B cell (primary cell): ENCODE measurements at regions not wholly inside any gene's neighbourhood (a gene's known extent, or its start where the extent isn't known, plus 50 kb on each side); places are given as distances from the start of the nearest gene placed in this dataset.

Experiments used
- ATAC-seq: fragments of 200-7000 bp; cut with Tn5 transposase; one replicate; pipeline ENCODE4 v1.10.0; 2021; ENCODE audit warnings: low read depth, mild to moderate bottlenecking, moderate number of reproducible peaks, moderate library complexity
- CTCF ChIA-PET: fragments of 350-600 bp; sonication (Branson Sonifier 250); formaldehyde crosslinking; loops from one replicate; lab custom pipeline; 2021; ENCODE audit warnings: antibody characterized with exemption, inconsistent platforms; lab: Charles Lee
- POLR2A ChIA-PET: fragments of 350-600 bp; sonication (Branson Sonifier 250); formaldehyde crosslinking; loops from one replicate; lab custom pipeline; 2021; ENCODE audit warnings: antibody characterized with exemption; lab: Charles Lee
- DNase-seq: peaks from one replicate; pipeline ENCODE4 v3.0.0; 2013
- H2AFZ ChIP-seq: 2 replicates; pipeline ENCODE4 v1.6.1; 2012; ENCODE audit warnings: mild to moderate bottlenecking, low read depth, low read length; ENCODE audit not compliant: insufficient read depth, poor library complexity, severe bottlenecking
- H3K27ac ChIP-seq, 2 donors: 1 replicate in 1 of 2; 2 replicates in 1 of 2; pipeline ENCODE4 v1.5.1; 2012 to 2013; ENCODE audit warnings: low read length in 2 of 2, mild to moderate bottlenecking in 2 of 2, moderate library complexity in 1 of 2
- H3K27me3 ChIP-seq, 4 experiments: fragments of 200-600 bp in 1 of 4; sonication (generic) in 1 of 4; replicated peaks in 1 of 4; 1 replicate in 2 of 4; 2 replicates in 2 of 4; pipeline versions ENCODE4 v1.6.1 to v1.7.0; 2013 to 2016; ENCODE audit warnings: low read length in 3 of 4, mild to moderate bottlenecking in 2 of 4, mixed read lengths in 1 of 4, moderate library complexity in 1 of 4; ENCODE audit not compliant: insufficient read depth in 4 of 4, control insufficient read depth in 3 of 4; ENCODE audit errors: control extremely low read depth in 1 of 4
- H3K36me3 ChIP-seq, 2 experiments: replicated peaks in 1 of 2; 1 replicate in 1 of 2; 2 replicates in 1 of 2; pipeline versions ENCODE4 v1.6.1 to v1.7.1; 2013; ENCODE audit warnings: low read length in 1 of 2; ENCODE audit not compliant: insufficient read depth in 2 of 2, control insufficient read depth in 1 of 2; ENCODE audit errors: control extremely low read depth in 1 of 2, extremely low read depth in 1 of 2
- H3K4me1 ChIP-seq, 2 donors: fragments of 200-600 bp in 1 of 2; sonication (generic) in 1 of 2; 1 replicate in 1 of 2; 2 replicates in 1 of 2; pipeline versions ENCODE4 v1.5.1 to v1.6.1; 2013 to 2017; ENCODE audit warnings: low read length in 2 of 2; ENCODE audit not compliant: control insufficient read depth in 2 of 2, insufficient read depth in 2 of 2
- H3K4me2 ChIP-seq: replicated peaks from 2 replicates; pipeline ENCODE3; 2012; ENCODE audit warnings: mild to moderate bottlenecking, low read depth, low read length; ENCODE audit not compliant: poor library complexity, severe bottlenecking
- H3K4me3 ChIP-seq, 5 experiments: fragments of 200-600 bp in 1 of 5; sonication (generic) in 1 of 5; 1 replicate in 3 of 5; 2 replicates in 2 of 5; pipeline versions ENCODE4 v1.5.1 to v1.7.0; 2011 to 2016; ENCODE audit warnings: low read length in 4 of 5, mild to moderate bottlenecking in 4 of 5, low read depth in 2 of 5, control low read depth in 1 of 5, moderate library complexity in 1 of 5; ENCODE audit not compliant: insufficient read depth in 1 of 5; ENCODE audit errors: control extremely low read depth in 1 of 5, extremely low read depth in 1 of 5
- H3K79me2 ChIP-seq: fragments of 200-600 bp; sonication (generic); one replicate; pipeline ENCODE4 v1.6.0; 2016; ENCODE audit warnings: low read length; ENCODE audit not compliant: control insufficient read depth, insufficient read depth
- H3K9ac ChIP-seq: fragments of 200-600 bp; sonication (generic); 2 replicates; pipeline ENCODE4 v1.6.1; 2017; ENCODE audit warnings: mild to moderate bottlenecking, low read length, moderate library complexity
- H3K9me3 ChIP-seq, 3 donors: one replicate each; pipeline versions ENCODE4 v1.6.1 to v1.7.1; 2013; ENCODE audit warnings: low read length in 2 of 3; ENCODE audit not compliant: control insufficient read depth in 2 of 3, insufficient read depth in 1 of 3; ENCODE audit errors: control extremely low read depth in 1 of 3
- H4K20me1 ChIP-seq: 2 replicates; pipeline ENCODE4 v1.6.0; 2012; ENCODE audit warnings: mild to moderate bottlenecking, low read length; ENCODE audit not compliant: insufficient read depth, control insufficient read depth, poor library complexity, severe bottlenecking
- H3K27ac Mint-ChIP-seq: one replicate; pipeline ENCODE4 v1.8.0; 2021; ENCODE audit warnings: mixed read lengths
- H3K27me3 Mint-ChIP-seq: one replicate; pipeline ENCODE4 v1.8.0; 2021; ENCODE audit warnings: mixed read lengths
- H3K4me1 Mint-ChIP-seq: one replicate; pipeline ENCODE4 v1.8.0; 2021; ENCODE audit warnings: mixed read lengths
- H3K4me3 Mint-ChIP-seq: one replicate; pipeline ENCODE4 v1.8.0; 2021; ENCODE audit warnings: mixed read lengths
- H3K9me3 Mint-ChIP-seq: one replicate; pipeline ENCODE4 v1.8.0; 2022; ENCODE audit warnings: mixed read lengths; ENCODE audit not compliant: insufficient read depth
- CTCF ChIP-seq: fragments of 200-600 bp; IDR thresholded peaks from one replicate; pipeline ENCODE4 v1.8.0; 2022; ENCODE audit warnings: antibody characterized with exemption, mild to moderate bottlenecking
- EZH2 ChIP-seq: IDR thresholded peaks from 2 replicates; pipeline ENCODE4 v1.6.1; 2012; ENCODE audit warnings: borderline replicate concordance, low read depth, mild to moderate bottlenecking, moderate library complexity, low read length; ENCODE audit not compliant: insufficient read depth, poor library complexity, severe bottlenecking
- WGBS: methylation state at CpG from one replicate; pipeline ENCODE4 v1.1.5; 2013; ENCODE audit warnings: missing lambda C conversion rate; ENCODE audit not compliant: insufficient coverage; 5-methylcytosine and 5-hydroxymethylcytosine counted together
- intact Hi-C: fragments of 100-400 bp; cut with micrococcal nuclease; formaldehyde crosslinking; loops from one replicate; pipeline ENCODE4 v1.10.0; 2022

- peaks cover 0 to 10% (median 8%) of the 10 kb centered on the region in 3 donors for H3K9me3 ChIP-seq
- POLR2A ChIA-PET: interaction anchor here (0.7 to 4.9 kb wide), 3 partner anchors 125 to 340 kb away, joined by 3 to 36 read pairs (median 4); partner anchors contain the start of gene TLE3
- Mint-ChIP-seq H3K27me3 (no peaks in the 10 kb centered on the region), H3K27ac (no peak overlapping the region), H3K9me3 (peaks cover 3% of the 10 kb centered on the region), H3K4me1 (peaks cover 86% of the 10 kb centered on the region), H3K4me3 (peak overlapping the region; percentile 54)
- no peak overlapping the region for H3K4me3 ChIP-seq
- no peak overlapping the region for H2AFZ ChIP-seq
- TF ChIP-seq EZH2 (no peak), CTCF (no peak)
- no peaks in the 10 kb centered on the region for H4K20me1 ChIP-seq
- CTCF ChIA-PET: interaction anchor here (0.7 to 2.9 kb wide), 7 partner anchors 13 to 343 kb away, joined by 3 to 7 read pairs (median 4); partner anchors contain the start of gene TLE3
- H3K27ac ChIP-seq: no peak overlapping the region
- DNase-seq: no peak
- no peaks in the 10 kb centered on the region for H3K27me3 ChIP-seq
- intact Hi-C loops: loop anchor here (5.0 to 10.0 kb wide), 3 partner anchors 40 to 258 kb away; no protein-coding TSS in a partner anchor
- ATAC-seq: no peak
- peak overlapping the region; percentile 67 for H3K4me2 ChIP-seq
- H3K9ac ChIP-seq: no peak overlapping the region
- H3K36me3 ChIP-seq: no peaks in the 10 kb centered on the region
- 87% methylated on average over 5 of the region's 6 CpGs for WGBS
- peaks cover 77 to 80% of the 10 kb centered on the region in 2 donors for H3K4me1 ChIP-seq
- no peaks in the 10 kb centered on the region for H3K79me2 ChIP-seq
Measured at GRCh38 chr15:69757186-69757585, 304.6 kb downstream of the RPLP1 start.

DNA sequence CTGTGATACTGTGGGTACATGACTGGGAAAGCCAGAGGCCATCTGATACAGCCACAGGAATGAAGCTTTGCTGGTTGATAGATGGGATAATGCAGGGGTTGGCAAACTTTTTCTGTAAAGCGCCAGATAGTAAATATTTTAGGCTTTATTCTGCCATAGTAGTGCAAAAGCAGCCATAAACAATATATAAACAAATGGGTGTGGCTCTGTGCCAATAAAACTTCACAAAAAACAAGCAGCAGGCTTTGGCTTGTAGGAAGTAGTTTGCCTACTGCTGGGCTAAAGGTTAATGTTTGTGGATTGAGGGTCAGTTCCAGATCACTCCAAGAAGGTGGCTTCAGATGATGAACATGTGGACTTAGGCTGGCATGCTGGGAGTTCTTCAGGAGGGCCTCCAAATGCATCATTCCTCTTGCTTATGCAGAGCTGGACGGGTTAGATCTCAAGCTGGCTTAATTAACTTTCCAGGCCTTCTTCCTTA is 305.7 kb downstream of the RPLP1 start:
- intact Hi-C loops: loop anchor here (5.0 to 10.0 kb wide), 3 partner anchors 41 to 256 kb away; no protein-coding TSS in a partner anchor
- POLR2A ChIA-PET: interaction anchor here (0.7 to 4.9 kb wide), 2 partner anchors 339 to 342 kb away, joined by 3 to 36 read pairs; partner anchors contain the start of gene TLE3
- no peaks in the 10 kb centered on the region for H3K27me3 Mint-ChIP-seq
- Histone ChIP-seq H3K9me3 (peaks cover 0 to 8% (median 6%) of the 10 kb centered on the region in 3 donors), H3K27me3 (no peaks in the 10 kb centered on the region), H3K4me1 (peaks cover 86 to 91% of the 10 kb centered on the region in 2 donors), H3K9ac (no peak overlapping the region), H3K4me2 (peak overlapping the region; percentile 58), H3K4me3 (peak overlapping the region in 1 of 5 experiments; percentile 5), H4K20me1 (no peaks in the 10 kb centered on the region), H3K36me3 (no peaks in the 10 kb centered on the region), H3K27ac (peak overlapping the region in 1 of 2 donors; percentile 50), H2AFZ (no peak overlapping the region), H3K79me2 (no peaks in the 10 kb centered on the region)
- H3K27ac Mint-ChIP-seq: peak overlapping the region; percentile 87
- H3K9me3 Mint-ChIP-seq: no peaks in the 10 kb centered on the region
- ATAC-seq (no peak), DNase-seq (no peak)
- H3K4me1 Mint-ChIP-seq: peaks cover 93% of the 10 kb centered on the region
- H3K4me3 Mint-ChIP-seq: peak overlapping the region; percentile 60
- 100% methylated on average over 1 of the region's 2 CpGs for WGBS
- TF ChIP-seq EZH2 (no peak), CTCF (no peak)
- CTCF ChIA-PET: interaction anchor here (0.6 to 1.4 kb wide), 2 partner anchors 14 to 296 kb away, joined by 3 read pairs; no protein-coding TSS in a partner anchor
